MM.1S (cell line): ENCODE measurements at regions not wholly inside any gene's neighbourhood (a gene's known extent, or its start where the extent isn't known, plus 50 kb on each side); places are given as distances from the start of the nearest gene placed in this dataset.
A peak's percentile ranks its signal among the peaks of the same experiment; 100 is the strongest.

Experiments used
- DNase-seq: peaks from one replicate; pipeline ENCODE4 v3.0.0-alpha.2; 2015
- H2AFZ ChIP-seq: fragments of 300-600 bp; sonication (generic); 2 replicates; pipeline ENCODE4 v1.6.0; 2016; ENCODE audit warnings: antibody characterized with exemption, low read length
- H3F3A ChIP-seq: fragments of 300-600 bp; sonication (generic); 2 replicates; pipeline ENCODE4 v1.6.1; 2016; ENCODE audit warnings: mild to moderate bottlenecking, antibody characterized with exemption, low read length, moderate library complexity, mixed read lengths; ENCODE audit not compliant: insufficient read depth
- H3K27ac ChIP-seq: fragments of 300-600 bp; sonication (generic); 2 replicates; pipeline ENCODE4 v1.5.1; 2016; ENCODE audit warnings: mild to moderate bottlenecking, low read length
- H3K27me3 ChIP-seq: fragments of 300-600 bp; sonication (generic); replicated peaks from 2 replicates; pipeline ENCODE4 v1.6.0; 2016; ENCODE audit warnings: low read length; ENCODE audit not compliant: insufficient read depth
- H3K36me3 ChIP-seq: fragments of 300-600 bp; sonication (generic); replicated peaks from 2 replicates; pipeline ENCODE4 v1.6.1; 2016; ENCODE audit warnings: mild to moderate bottlenecking, low read length, mixed read lengths; ENCODE audit not compliant: insufficient read depth
- H3K4me1 ChIP-seq: fragments of 300-600 bp; sonication (generic); 2 replicates; pipeline ENCODE4 v1.6.1; 2016; ENCODE audit warnings: low read length, mixed read lengths
- H3K4me2 ChIP-seq: fragments of 300-600 bp; sonication (generic); 2 replicates; pipeline ENCODE4 v1.6.0; 2016; ENCODE audit warnings: low read depth, low read length
- H3K4me3 ChIP-seq: fragments of 300-600 bp; sonication (generic); 2 replicates; pipeline ENCODE4 v1.5.1; 2016; ENCODE audit warnings: low read length, mixed read lengths
- H3K79me2 ChIP-seq: fragments of 300-600 bp; sonication (generic); 2 replicates; pipeline ENCODE4 v1.6.1; 2016; ENCODE audit warnings: mixed run types, low read length, mixed read lengths
- H3K9ac ChIP-seq: fragments of 300-600 bp; sonication (generic); 2 replicates; pipeline ENCODE4 v1.6.1; 2016; ENCODE audit warnings: low read length, mixed read lengths
- H3K9me2 ChIP-seq: fragments of 300-600 bp; sonication (generic); replicated peaks from 2 replicates; pipeline ENCODE4 v1.6.1; 2016; ENCODE audit warnings: mild to moderate bottlenecking, low read length, mixed read lengths; ENCODE audit not compliant: insufficient read depth
- H3K9me3 ChIP-seq: fragments of 300-600 bp; sonication (generic); replicated peaks from 2 replicates; pipeline ENCODE4 v1.6.1; 2016; ENCODE audit warnings: mild to moderate bottlenecking, low read length, mixed read lengths; ENCODE audit not compliant: insufficient read depth
- H4K20me1 ChIP-seq: fragments of 300-600 bp; sonication (generic); 2 replicates; pipeline ENCODE4 v1.6.1; 2016; ENCODE audit warnings: mild to moderate bottlenecking, low read length, moderate library complexity, mixed read lengths; ENCODE audit not compliant: insufficient read depth
- CTCF ChIP-seq: fragments of 300-600 bp; sonication (generic); IDR thresholded peaks from 2 replicates; pipeline ENCODE4 v1.5.1; 2016; ENCODE audit warnings: antibody characterized with exemption, low read length, mixed read lengths
- EZH2 ChIP-seq: fragments of 300-600 bp; sonication (generic); optimal IDR thresholded peaks from 2 replicates; pipeline ENCODE3; 2017; ENCODE audit warnings: low read depth, mild to moderate bottlenecking, antibody characterized with exemption, low read length, mixed read lengths
- EZH2phosphoT487 ChIP-seq: fragments of 300-600 bp; sonication (generic); IDR thresholded peaks from 2 replicates; pipeline ENCODE4 v1.6.1; 2018; ENCODE audit warnings: antibody characterized with exemption, low read length

- Histone ChIP-seq H3K4me3 (no peak overlapping the region), H3K9me3 (no peaks in the 10 kb centered on the region), H3K9me2 (no peaks in the 10 kb centered on the region), H3K27me3 (no peaks in the 10 kb centered on the region), H3K36me3 (no peaks in the 10 kb centered on the region), H3K4me2 (no peak overlapping the region), H4K20me1 (0 out of 2 replicates have a peak, but pooled peaks cover 6% of the 10 kb centered on the region), H3K9ac (no peak overlapping the region), H3K4me1 (peaks cover 60% of the 10 kb centered on the region), H2AFZ (no peak overlapping the region), H3K27ac (peak overlapping the region; percentile 1; the same call in 1 of the 2 replicates), H3F3A (peaks cover 38% of the 10 kb centered on the region), H3K79me2 (peaks cover 77% of the 10 kb centered on the region)
- no peak for TF ChIP-seq EZH2phosphoT487
- TF ChIP-seq CTCF, result no peak
- no peak for TF ChIP-seq EZH2
- DNase-seq, result no peak
Observed at GRCh38 chr9:110099236-110100095, 108.5 kb downstream of the C9orf152 start.

GRCh38 chr9:110101531-110102161, 106.3 kb downstream of the C9orf152 start:
- H3K27me3 ChIP-seq, result no peaks in the 10 kb centered on the region
- peaks cover 38% of the 10 kb centered on the region for H3F3A ChIP-seq
- 0 out of 2 replicates have a peak, but pooled peaks cover 2% of the 10 kb centered on the region for H3K36me3 ChIP-seq
- no peaks in the 10 kb centered on the region for H3K9me3 ChIP-seq
- TF ChIP-seq EZH2phosphoT487 (no peak), CTCF (no peak), EZH2 (no peak)
- peak overlapping the region; percentile 34; the same call in 1 of the 2 replicates for H3K4me2 ChIP-seq
- no peak overlapping the region for H2AFZ ChIP-seq
- DNase-seq, result peak; percentile 82
- H3K9ac ChIP-seq, result no peak overlapping the region; the same call in 1 of the 2 replicates
- H3K4me3 ChIP-seq, result no peak overlapping the region
- peaks cover 77% of the 10 kb centered on the region for H3K79me2 ChIP-seq
- no peaks in the 10 kb centered on the region for H3K9me2 ChIP-seq
- H3K27ac ChIP-seq, result peak overlapping the region; percentile 77
- H3K4me1 ChIP-seq, result peaks cover 82% of the 10 kb centered on the region
- no peaks in the 10 kb centered on the region for H4K20me1 ChIP-seq

- peaks cover 88% of the 10 kb centered on the region for H3K79me2 ChIP-seq
- peak overlapping the region; percentile 77; the same call in 1 of the 2 replicates for H3K27ac ChIP-seq
Observed at GRCh38 chr9:110103257-110103656, 104.7 kb downstream of the C9orf152 start.

More at GRCh38 chr9:110103257-110103656, 104.7 kb downstream of the C9orf152 start:
- no peak for TF ChIP-seq CTCF
- no peak for DNase-seq
- Histone ChIP-seq H3K9me2 (no peaks in the 10 kb centered on the region), H3K9me3 (no peaks in the 10 kb centered on the region), H3F3A (peaks cover 38% of the 10 kb centered on the region), H4K20me1 (no peaks in the 10 kb centered on the region), H3K36me3 (0 out of 2 replicates have a peak, but pooled peaks cover 2% of the 10 kb centered on the region), H3K4me1 (peaks cover 90% of the 10 kb centered on the region), H3K9ac (no peak overlapping the region), H2AFZ (no peak overlapping the region), H3K4me2 (peak overlapping the region; percentile 34; the same call in 1 of the 2 replicates), H3K27me3 (no peaks in the 10 kb centered on the region), H3K4me3 (no peak overlapping the region)
